H9 (cell line): ENCODE measurements at regions not wholly inside any gene's neighbourhood (a gene's known extent, or its start where the extent isn't known, plus 50 kb on each side); places are given as distances from the start of the nearest gene placed in this dataset.

Experiments used
- DNase-seq: peaks from one replicate; pipeline ENCODE4 v3.0.0-alpha.2; 2017
- H2AFZ ChIP-seq: one replicate; pipeline ENCODE4 v1.6.1; 2013; ENCODE audit warnings: mild to moderate bottlenecking, low read length, control low read depth, moderate library complexity
- H2AK5ac ChIP-seq: 2 replicates; pipeline ENCODE4 v1.6.1; 2013; ENCODE audit warnings: low read length, control low read depth, mixed read lengths; ENCODE audit not compliant: insufficient read length
- H2BK120ac ChIP-seq: one replicate; pipeline ENCODE4 v1.6.1; 2013; ENCODE audit warnings: low read depth, mild to moderate bottlenecking, low read length, control low read depth, inconsistent platforms; ENCODE audit not compliant: poor library complexity, severe bottlenecking
- H2BK12ac ChIP-seq: 2 replicates; pipeline ENCODE4 v1.6.1; 2013; ENCODE audit warnings: low read length, control low read depth, mixed read lengths, low read depth; ENCODE audit not compliant: insufficient read length
- H2BK15ac ChIP-seq: 2 replicates; pipeline ENCODE4 v1.6.1; 2013; ENCODE audit warnings: low read depth, low read length, control low read depth
- H2BK20ac ChIP-seq: one replicate; pipeline ENCODE4 v1.6.1; 2013; ENCODE audit warnings: low read depth, mild to moderate bottlenecking, low read length, control low read depth, inconsistent platforms; ENCODE audit not compliant: poor library complexity, severe bottlenecking
- H2BK5ac ChIP-seq: 2 replicates; pipeline ENCODE4 v1.6.1; 2013; ENCODE audit warnings: low read length, control low read depth, mixed read lengths; ENCODE audit not compliant: insufficient read length
- H3K14ac ChIP-seq: 2 replicates; pipeline ENCODE4 v1.6.1; 2013; ENCODE audit warnings: low read length, control low read depth; ENCODE audit not compliant: insufficient read depth
- H3K18ac ChIP-seq: 2 replicates; pipeline ENCODE4 v1.6.1; 2013; ENCODE audit warnings: low read depth, mild to moderate bottlenecking, mixed read lengths, low read length, control low read depth; ENCODE audit not compliant: insufficient read length
- H3K23ac ChIP-seq: 2 replicates; pipeline ENCODE4 v1.6.1; 2013; ENCODE audit warnings: low read length, control low read depth, mixed read lengths, low read depth; ENCODE audit not compliant: insufficient read length
- H3K23me2 ChIP-seq: 2 replicates; pipeline ENCODE4 v1.6.1; 2013; ENCODE audit warnings: low read depth, mild to moderate bottlenecking, mixed read lengths, low read length, control low read depth; ENCODE audit not compliant: insufficient read length, poor library complexity, severe bottlenecking
- H3K27ac ChIP-seq: 2 replicates; pipeline ENCODE4 v1.5.1; 2013; ENCODE audit warnings: low read length, control low read depth, mixed read lengths, low read depth; ENCODE audit not compliant: insufficient read length
- H3K27me3 ChIP-seq: 2 replicates; pipeline ENCODE4 v1.6.1; 2013; ENCODE audit warnings: low read length, control low read depth, inconsistent platforms; ENCODE audit not compliant: insufficient read depth
- H3K4ac ChIP-seq: 2 replicates; pipeline ENCODE4 v1.6.1; 2013; ENCODE audit warnings: low read depth, mild to moderate bottlenecking, control low read depth, inconsistent platforms, low read length, moderate library complexity
- H3K4me1 ChIP-seq: 2 replicates; pipeline ENCODE4 v1.6.1; 2013; ENCODE audit warnings: low read length, control low read depth, inconsistent platforms; ENCODE audit not compliant: insufficient read depth
- H3K4me2 ChIP-seq: 2 replicates; pipeline ENCODE4 v1.6.1; 2013; ENCODE audit warnings: low read length, control low read depth, mixed read lengths; ENCODE audit not compliant: insufficient read length, insufficient read depth
- H3K56ac ChIP-seq: 2 replicates; pipeline ENCODE4 v1.6.1; 2013; ENCODE audit warnings: low read depth, mild to moderate bottlenecking, mixed read lengths, low read length, control low read depth; ENCODE audit not compliant: insufficient read length
- H3K79me1 ChIP-seq: 2 replicates; pipeline ENCODE4 v1.6.1; 2013; ENCODE audit warnings: low read depth, mild to moderate bottlenecking, moderate library complexity, low read length, control low read depth, inconsistent platforms; ENCODE audit not compliant: insufficient read depth, poor library complexity, severe bottlenecking
- H3K79me2 ChIP-seq: 2 replicates; pipeline ENCODE4 v1.6.1; 2013; ENCODE audit warnings: low read length, control low read depth, inconsistent platforms; ENCODE audit not compliant: insufficient read depth
- H3K9ac ChIP-seq: 2 replicates; pipeline ENCODE4 v1.6.1; 2013; ENCODE audit warnings: low read length, control low read depth, mixed read lengths; ENCODE audit not compliant: insufficient read length; ENCODE audit errors: extremely low read depth
- H3K9me3 ChIP-seq: one replicate; pipeline ENCODE4 v1.6.1; 2013; ENCODE audit warnings: low read depth, low read length, inconsistent platforms; ENCODE audit not compliant: control insufficient read depth
- H3T11ph ChIP-seq: one replicate; pipeline ENCODE4 v1.6.1; 2013; ENCODE audit warnings: mild to moderate bottlenecking, low read length, control low read depth, inconsistent platforms
- H4K20me1 ChIP-seq: one replicate; pipeline ENCODE4 v1.6.1; 2013; ENCODE audit not compliant: control insufficient read depth, insufficient read length, insufficient read depth
- H4K5ac ChIP-seq: 2 replicates; pipeline ENCODE4 v1.6.1; 2013; ENCODE audit warnings: low read depth, mild to moderate bottlenecking, mixed read lengths, low read length, control low read depth; ENCODE audit not compliant: insufficient read length
- H4K8ac ChIP-seq: replicated peaks from 2 replicates; pipeline ENCODE4 v1.6.1; 2013; ENCODE audit warnings: low read length, control low read depth, mixed read lengths, low read depth; ENCODE audit not compliant: insufficient read length
- H4K91ac ChIP-seq: 2 replicates; pipeline ENCODE4 v1.6.1; 2013; ENCODE audit warnings: low read depth, mild to moderate bottlenecking, moderate library complexity, mixed read lengths, low read length, control low read depth; ENCODE audit not compliant: insufficient read length
- H3K27ac Mint-ChIP-seq, 3 experiments: 2 replicates in 2 of 3; 3 replicates in 1 of 3; pipeline ENCODE4 v1.8.0; 2020 to 2021; ENCODE audit warnings: mixed read lengths in 3 of 3, mild to moderate bottlenecking in 1 of 3, moderate library complexity in 1 of 3
- H3K27me3 Mint-ChIP-seq: 2 replicates; pipeline ENCODE4 v1.8.0; 2021; ENCODE audit warnings: low read depth, mild to moderate bottlenecking, moderate library complexity, mixed read lengths
- H3K36me3 Mint-ChIP-seq, 3 experiments: 2 replicates in 2 of 3; 3 replicates in 1 of 3; pipeline ENCODE4 v1.8.0; 2020 to 2021; ENCODE audit warnings: low read depth in 3 of 3, mixed read lengths in 3 of 3; ENCODE audit not compliant: insufficient read depth in 1 of 3
- H3K4me1 Mint-ChIP-seq, 2 experiments: 2 replicates each; pipeline ENCODE4 v1.8.0; 2020; ENCODE audit warnings: mixed read lengths in 2 of 2
- H3K4me3 Mint-ChIP-seq, 2 experiments: 2 replicates in 1 of 2; 3 replicates in 1 of 2; pipeline ENCODE4 v1.8.0; 2020 to 2021; ENCODE audit warnings: mild to moderate bottlenecking in 2 of 2, mixed read lengths in 2 of 2, moderate library complexity in 1 of 2
- H3K9me3 Mint-ChIP-seq, 2 experiments: 2 replicates in 1 of 2; 3 replicates in 1 of 2; pipeline ENCODE4 v1.8.0; 2020; ENCODE audit warnings: mild to moderate bottlenecking in 2 of 2, mixed read lengths in 2 of 2, moderate library complexity in 1 of 2
- WGBS: extraction: QIAGEN DNeasy Blood & Tissue Kit; methylation state at CpG from one replicate; pipeline ENCODE4 v1.1.7; 2013; ENCODE audit warnings: missing lambda C conversion rate, low lambda C conversion rate, mixed read lengths; ENCODE audit not compliant: insufficient read length; ENCODE audit errors: extremely low coverage; 5-methylcytosine and 5-hydroxymethylcytosine counted together
- TF ChIP-seq, protein P1 (sequence below): fragments of 200-600 bp; sonication (generic); conservative IDR thresholded peaks from 3 replicates; pipeline ENCODE4 v1.8.0; 2021; ENCODE audit warnings: antibody characterized with exemption, mild to moderate bottlenecking

DNA sequence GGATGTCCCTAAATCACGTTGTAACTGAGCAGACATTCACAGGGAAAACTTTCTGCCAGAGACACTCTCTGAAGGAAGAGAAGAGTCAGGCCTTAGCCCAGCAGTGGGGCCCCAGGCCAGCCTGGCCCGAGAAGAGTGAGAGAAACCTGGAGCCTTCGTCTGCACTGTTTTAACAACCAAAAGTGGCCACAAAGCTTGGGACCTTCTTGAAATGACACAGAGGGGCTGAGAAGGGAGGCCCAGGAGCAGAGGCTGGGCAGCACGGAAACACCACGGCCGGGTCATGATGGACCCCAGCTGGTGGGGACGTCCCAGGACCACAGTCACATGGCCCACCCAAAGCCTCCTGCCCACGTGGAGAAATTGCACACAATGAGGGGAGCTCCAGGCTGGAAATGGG is 126.8 kb upstream of the THBS2 start:
- Histone ChIP-seq H3T11ph (no peak overlapping the region), H2AFZ (no peak overlapping the region), H3K4ac (no peak overlapping the region), H3K56ac (no peak overlapping the region), H2BK15ac (no peak overlapping the region), H3K14ac (no peak overlapping the region), H2BK12ac (no peak overlapping the region), H2BK20ac (no peak overlapping the region), H4K20me1 (no peaks in the 10 kb centered on the region), H3K4me1 (no peaks in the 10 kb centered on the region), H3K79me1 (no peaks in the 10 kb centered on the region), H3K18ac (no peak overlapping the region), H3K27me3 (no peaks in the 10 kb centered on the region), H3K79me2 (no peaks in the 10 kb centered on the region), H3K9me3 (no peaks in the 10 kb centered on the region), H2BK120ac (no peak overlapping the region), H2AK5ac (no peak overlapping the region), H3K4me2 (no peak overlapping the region), H3K23ac (no peak overlapping the region), H3K23me2 (no peaks in the 10 kb centered on the region), H4K91ac (no peak overlapping the region), H4K8ac (no peak overlapping the region), H3K9ac (no peak overlapping the region), H4K5ac (no peak overlapping the region), H2BK5ac (no peak overlapping the region), H3K27ac (no peak overlapping the region)
- Mint-ChIP-seq H3K27me3 (peaks cover 10% of the 10 kb centered on the region), H3K9me3 (peaks cover 13 to 31% of the 10 kb centered on the region in 2 experiments), H3K4me1 (no peaks in the 10 kb centered on the region), H3K4me3 (no peak overlapping the region), H3K36me3 (peaks cover 3 to 24% (median 8%) of the 10 kb centered on the region in 3 experiments; a peak in 6 of 7 replicates), H3K27ac (no peak overlapping the region; a peak in 1 of 7 replicates)
- TF ChIP-seq, protein P1, sequence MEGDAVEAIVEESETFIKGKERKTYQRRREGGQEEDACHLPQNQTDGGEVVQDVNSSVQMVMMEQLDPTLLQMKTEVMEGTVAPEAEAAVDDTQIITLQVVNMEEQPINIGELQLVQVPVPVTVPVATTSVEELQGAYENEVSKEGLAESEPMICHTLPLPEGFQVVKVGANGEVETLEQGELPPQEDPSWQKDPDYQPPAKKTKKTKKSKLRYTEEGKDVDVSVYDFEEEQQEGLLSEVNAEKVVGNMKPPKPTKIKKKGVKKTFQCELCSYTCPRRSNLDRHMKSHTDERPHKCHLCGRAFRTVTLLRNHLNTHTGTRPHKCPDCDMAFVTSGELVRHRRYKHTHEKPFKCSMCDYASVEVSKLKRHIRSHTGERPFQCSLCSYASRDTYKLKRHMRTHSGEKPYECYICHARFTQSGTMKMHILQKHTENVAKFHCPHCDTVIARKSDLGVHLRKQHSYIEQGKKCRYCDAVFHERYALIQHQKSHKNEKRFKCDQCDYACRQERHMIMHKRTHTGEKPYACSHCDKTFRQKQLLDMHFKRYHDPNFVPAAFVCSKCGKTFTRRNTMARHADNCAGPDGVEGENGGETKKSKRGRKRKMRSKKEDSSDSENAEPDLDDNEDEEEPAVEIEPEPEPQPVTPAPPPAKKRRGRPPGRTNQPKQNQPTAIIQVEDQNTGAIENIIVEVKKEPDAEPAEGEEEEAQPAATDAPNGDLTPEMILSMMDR: no peak
- no CpG with 5 or more reads among the region's 8 CpGs for WGBS
- no peak for DNase-seq
